ENCODE measurements at regions not wholly inside any gene's neighbourhood (a gene's known extent, or its start where the extent isn't known, plus 50 kb on each side); places are given as distances from the start of the nearest gene placed in this dataset.

GRCh38 chr2:171230176-171230575, 69.5 kb upstream of the TLK1 start:
- Histone ChIP-seq H2BK20ac (ENCODE audit: low read depth, low read length) (no peak overlapping the region), H4K5ac (ENCODE audit: low read depth, low read length) (no peak overlapping the region), H3K9me3 (ENCODE audit: control insufficient read depth, insufficient read depth, low read length) (no peaks in the 10 kb centered on the region), H2BK5ac (ENCODE audit: low read depth, low read length, poor library complexity, severe bottlenecking) (no peak overlapping the region), H2BK15ac (ENCODE audit: low read depth, low read length) (no peak overlapping the region), H3K36me3 (ENCODE audit: control insufficient read depth, insufficient read depth, low read length) (no peaks in the 10 kb centered on the region), H4K8ac (ENCODE audit: low read depth in 2 of 2, low read length in 2 of 2) (no peak overlapping the region), H3K4ac (ENCODE audit: low read depth, low read length) (no peak overlapping the region), H3K4me2 (ENCODE audit: low read depth, low read length) (no peak overlapping the region), H4K20me1 (ENCODE audit: insufficient read depth, low read length) (no peaks in the 10 kb centered on the region), H3K4me1 (ENCODE audit: control insufficient read depth, insufficient read depth, low read length) (no peaks in the 10 kb centered on the region; the same call in 1 of the 2 replicates), H3K18ac (ENCODE audit: low read depth, low read length) (no peak overlapping the region), H3K27ac (ENCODE audit: insufficient read depth, low read length) (no peak overlapping the region), H3K79me1 (ENCODE audit: low read depth in 1 of 2, low read length in 2 of 2) (no peaks in the 10 kb centered on the region), H3K56ac (ENCODE audit: extremely low read depth, insufficient read depth, low read length) (no peak overlapping the region), H4K91ac (ENCODE audit: insufficient read depth, low read depth, low read length) (no peak overlapping the region), H2AFZ (replicated peaks; ENCODE audit: low read length, poor library complexity) (no peak overlapping the region), H3K4me3 (ENCODE audit: insufficient read depth, low read depth, low read length) (no peak overlapping the region), H3K27me3 (ENCODE audit: control insufficient read depth, insufficient read depth, low read length) (no peaks in the 10 kb centered on the region), H2BK120ac (ENCODE audit: low read depth, low read length) (no peak overlapping the region), H3K23ac (ENCODE audit: low read depth, low read length) (no peak overlapping the region), H3K9ac (ENCODE audit: low read depth, low read length) (no peak overlapping the region), H3K14ac (replicated peaks; ENCODE audit: low read depth, low read length) (no peak overlapping the region), H2AK5ac (ENCODE audit: low read depth, low read length) (no peak overlapping the region), H3K9me1 (ENCODE audit: insufficient read depth, low read length) (no peaks in the 10 kb centered on the region), H2AK9ac (replicated peaks; ENCODE audit: low read depth, low read length, poor library complexity) (no peak overlapping the region)
- DNase-seq (no peak), ATAC-seq (ENCODE audit: low read depth) (no peak)
- POLR2A ChIA-PET (ENCODE audit: unreplicated experiment) = interaction anchor here (0.6 kb wide), 1 partner anchor 228 kb away, joined by 5 read pairs; no protein-coding TSS in a partner anchor
- dilution Hi-C loops (cut with HindIII; ENCODE audit: low sequenced_read_pairs, unreplicated experiment) (no loop called here), in situ Hi-C loops (cut with MboI; ENCODE audit: low sequenced_read_pairs) (no loop called here), intact Hi-C loops (cut with micrococcal nuclease) (no loop called here)
- no TSS peak for BruUV-seq (replicated peaks)
- CTCF ChIA-PET = interaction anchor here (0.7 to 1.4 kb wide), 2 partner anchors 9 to 186 kb away, joined by 3 to 5 read pairs; no protein-coding TSS in a partner anchor
- no peak for TF ChIP-seq ELK1 (IDR thresholded peaks at IDR 0.05; ENCODE audit: borderline replicate concordance, low read depth, low read length)
- no peak for TF ChIP-seq MAFK (IDR thresholded peaks at IDR 0.05; ENCODE audit: low read depth, low read length)
- TF ChIP-seq CEBPB (IDR thresholded peaks at IDR 0.05; ENCODE audit: low read depth, low read length) = no peak
- TF ChIP-seq RFX5 (IDR thresholded peaks at IDR 0.05; ENCODE audit: low read depth, low read length) = no peak
- TF ChIP-seq CHD1 (IDR thresholded peaks at IDR 0.05; ENCODE audit: low read depth, low read length) = no peak
- no peak for TF ChIP-seq RAD21 (IDR thresholded peaks at IDR 0.05; ENCODE audit: low read length)
- TF ChIP-seq NFE2L2 (IDR thresholded peaks at IDR 0.05; ENCODE audit: low read depth, low read length) = no peak
- no peak for TF ChIP-seq USF2 (IDR thresholded peaks at IDR 0.05; ENCODE audit: low read depth, low read length)
- TF ChIP-seq MAZ (IDR thresholded peaks at IDR 0.05; ENCODE audit: borderline replicate concordance, low read depth, low read length) = no peak
- TF ChIP-seq MXI1 (IDR thresholded peaks at IDR 0.05; ENCODE audit: borderline replicate concordance, low read depth, low read length) = no peak
- TF ChIP-seq BHLHE40 (IDR thresholded peaks at IDR 0.05; ENCODE audit: low read depth, low read length) = no peak
- TF ChIP-seq FOS (IDR thresholded peaks at IDR 0.05; ENCODE audit: low read depth, low read length) = no peak
- TF ChIP-seq POLR2A (IDR thresholded peaks at IDR 0.05; ENCODE audit: low read depth, low read length) = no peak
- TF ChIP-seq RCOR1 (IDR thresholded peaks at IDR 0.05; ENCODE audit: insufficient replicate concordance, low read length) = no peak
- no peak for TF ChIP-seq SMC3 (IDR thresholded peaks at IDR 0.05; ENCODE audit: low read depth, low read length)
- WGBS, 2 experiments (ENCODE audit: extremely low coverage in 2 of 2, insufficient read length in 1 of 2) = no CpG with 5 or more reads among the region's 3 CpGs

All from IMR-90 (cell line).